Cardiac fibroblast (primary cell): ENCODE measurements at regions not wholly inside any gene's neighbourhood (a gene's known extent, or its start where the extent isn't known, plus 50 kb on each side); places are given as distances from the start of the nearest gene placed in this dataset.

ENCODE experiments used
- DNase-seq, 2 donors: peaks; one replicate each; pipeline versions ENCODE4 v3.0.0 to v3.0.0-alpha.2; 2010; ENCODE audit warnings: low read depth in 2 of 2
- H3K4me3 ChIP-seq, 2 donors: replicated peaks in 1 of 2; 1 replicate in 1 of 2; 2 replicates in 1 of 2; pipeline ENCODE4 v1.5.1; 2011; ENCODE audit warnings: low read depth in 2 of 2, low read length in 2 of 2, mild to moderate bottlenecking in 2 of 2, moderate library complexity in 1 of 2
- CTCF ChIP-seq: IDR thresholded peaks from one replicate; pipeline ENCODE4 v1.5.1; 2011; ENCODE audit warnings: low read depth, mild to moderate bottlenecking, low read length, inconsistent platforms

GRCh38 chr13:47170971-47171370 is 274.1 kb upstream of the HTR2A start:
- DNase-seq: no peak
- TF ChIP-seq CTCF: no peak
- no peak overlapping the region for H3K4me3 ChIP-seq

- no peak overlapping the region for H3K4me3 ChIP-seq
Observed at GRCh38 chr13:47168618-47169017, 271.8 kb upstream of the HTR2A start.

GRCh38 chr13:47168066-47168465 is 271.2 kb upstream of the HTR2A start:
- peak; percentile 69 for DNase-seq
- H3K4me3 ChIP-seq: no peak overlapping the region
- TF ChIP-seq CTCF: no peak

More at GRCh38 chr13:47168618-47169017, 271.8 kb upstream of the HTR2A start:
- TF ChIP-seq CTCF: no peak
- peak in 1 of 2 donors; percentile 30 for DNase-seq

GRCh38 chr13:47166336-47166735 is 269.5 kb upstream of the HTR2A start:
- no peak for DNase-seq
- H3K4me3 ChIP-seq: no peak overlapping the region
- TF ChIP-seq CTCF: no peak

- TF ChIP-seq CTCF: no peak
- H3K4me3 ChIP-seq: no peak overlapping the region
- no peak for DNase-seq
Observed at GRCh38 chr13:47159853-47160550, 263.1 kb upstream of the HTR2A start.

GRCh38 chr13:47158593-47158992 is 261.7 kb upstream of the HTR2A start:
- H3K4me3 ChIP-seq: no peak overlapping the region
- DNase-seq: no peak
- no peak for TF ChIP-seq CTCF

- TF ChIP-seq CTCF: no peak
- DNase-seq: no peak
- H3K4me3 ChIP-seq: no peak overlapping the region
Observed at GRCh38 chr13:47148543-47148942, 251.7 kb upstream of the HTR2A start.
